Spleen (tissue), 7 donors: ENCODE measurements at regions not wholly inside any gene's neighbourhood (a gene's known extent, or its start where the extent isn't known, plus 50 kb on each side); places are given as distances from the start of the nearest gene placed in this dataset.

ENCODE experiments used
- CTCF ChIP-seq, 11 experiments: fragments of 200-600 bp in 7 of 11; fragments of 450-650 bp in 4 of 11; sonication (generic) in 4 of 11; IDR thresholded peaks in 8 of 11; conservative IDR thresholded peaks in 3 of 11; 1 replicate in 7 of 11; 2 replicates in 4 of 11; pipeline versions ENCODE4 v1.4.0 to v1.8.0; 2016 to 2021; ENCODE audit warnings: antibody characterized with exemption in 11 of 11, inconsistent platforms in 4 of 11, mild to moderate bottlenecking in 1 of 11
- POLR2A ChIP-seq, 3 donors: fragments of 450-650 bp; IDR thresholded peaks; one replicate each; pipeline ENCODE4 v1.5.1; 2017; ENCODE audit warnings: antibody characterized with exemption in 3 of 3, mild to moderate bottlenecking in 1 of 3
- POLR2AphosphoS5 ChIP-seq, 3 donors: sonication (generic); formaldehyde crosslinking; IDR thresholded peaks; one replicate each; pipeline ENCODE4 v1.5.1; 2017; ENCODE audit warnings: antibody characterized with exemption in 3 of 3
- donor health status: DM: no; HTN: no; CAD: no; lungs with moderate emphysema.
- donor health status: DM: no; HTN: no; CAD: no.
- donor health status: DM: no; HTN: no; CAD: no.

- TF ChIP-seq CTCF (IDR thresholded peaks at IDR 0.05 in 8 of 11, conservative IDR thresholded peaks at IDR 0.05 in 3 of 11) (no peak), POLR2A (IDR thresholded peaks at IDR 0.05) (no peak), POLR2AphosphoS5 (IDR thresholded peaks at IDR 0.05) (no peak)
These were observed 101.3 kb downstream of the INHBB start for GRCh38 chr2:120447127-120447785.
